ENCODE measurements at regions not wholly inside any gene's neighbourhood (a gene's known extent, or its start where the extent isn't known, plus 50 kb on each side); places are given as distances from the start of the nearest gene placed in this dataset.

- Histone ChIP-seq H3K4me3 (no peak overlapping the region), H3K36me3 (ENCODE audit: insufficient read depth in 1 of 2, low read depth in 1 of 2) (no peaks in the 10 kb centered on the region), H3K27me3 (ENCODE audit: insufficient read depth in 3 of 3, low read length in 2 of 3) (no peaks in the 10 kb centered on the region), H3K27ac (no peak overlapping the region), H3K9me3 (no peaks in the 10 kb centered on the region), H3K4me1 (no peaks in the 10 kb centered on the region)
- WGBS, 3 donors = 72 to 75% (median 75%) methylated on average over 7 of the region's 7 CpGs
- TF ChIP-seq CTCF (IDR thresholded peaks at IDR 0.05) = no peak
- no peak for ATAC-seq
- no peak for DNase-seq
- intact Hi-C loops (cut with DNase I) = no loop called here
Measured at GRCh38 chr2:215777465-215778044, 235.8 kb downstream of the MREG start.

GRCh38 chr2:215775106-215775505 lies 238.2 kb downstream of the MREG start:
- 60 to 69% (median 62%) methylated on average over 4 of the region's 4 CpGs for WGBS, 3 donors
- H3K36me3 ChIP-seq (ENCODE audit: insufficient read depth in 1 of 2, low read depth in 1 of 2) = no peaks in the 10 kb centered on the region
- H3K4me3 ChIP-seq = no peak overlapping the region
- no peak for TF ChIP-seq CTCF (IDR thresholded peaks at IDR 0.05)
- H3K9me3 ChIP-seq = no peaks in the 10 kb centered on the region
- no peak for DNase-seq
- ATAC-seq = no peak
- H3K4me1 ChIP-seq = no peaks in the 10 kb centered on the region
- no peaks in the 10 kb centered on the region for H3K27me3 ChIP-seq (ENCODE audit: insufficient read depth in 3 of 3, low read length in 2 of 3)
- intact Hi-C loops (cut with DNase I) = no loop called here
- no peak overlapping the region for H3K27ac ChIP-seq

DNA sequence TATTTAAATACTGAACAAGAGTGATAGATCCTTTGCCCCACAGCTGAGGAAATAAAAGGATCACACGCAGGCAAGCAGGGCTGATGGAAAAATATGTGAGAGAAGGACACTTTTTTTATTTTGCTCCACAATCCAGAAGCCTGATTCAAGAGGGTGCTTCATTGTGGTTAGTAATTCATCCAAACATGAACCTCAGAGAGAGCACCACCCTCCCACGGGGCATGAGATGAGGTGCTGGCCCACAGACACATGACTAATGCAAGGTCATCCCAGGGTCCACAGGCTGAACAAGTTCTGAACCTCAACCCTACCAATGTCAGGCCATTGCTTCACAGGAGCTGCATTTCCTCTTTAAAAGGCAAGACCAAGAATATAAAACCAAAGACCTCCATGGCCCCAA lies 239.6 kb downstream of the MREG start:
- Histone ChIP-seq H3K36me3 (ENCODE audit: insufficient read depth in 1 of 2, low read depth in 1 of 2) (no peaks in the 10 kb centered on the region), H3K9me3 (no peaks in the 10 kb centered on the region), H3K4me1 (no peaks in the 10 kb centered on the region), H3K27ac (no peak overlapping the region), H3K27me3 (ENCODE audit: insufficient read depth in 3 of 3, low read length in 2 of 3) (no peaks in the 10 kb centered on the region), H3K4me3 (no peak overlapping the region)
- DNase-seq (peak in 1 of 2 donors; percentile 38), ATAC-seq (peak in 2 of 4 donors; percentile 51 to 58)
- WGBS, 3 donors = 55 to 72% (median 70%) methylated on average over 2 of the region's 2 CpGs
- intact Hi-C loops (cut with DNase I) = no loop called here
- no peak for TF ChIP-seq CTCF (IDR thresholded peaks at IDR 0.05)

DNA sequence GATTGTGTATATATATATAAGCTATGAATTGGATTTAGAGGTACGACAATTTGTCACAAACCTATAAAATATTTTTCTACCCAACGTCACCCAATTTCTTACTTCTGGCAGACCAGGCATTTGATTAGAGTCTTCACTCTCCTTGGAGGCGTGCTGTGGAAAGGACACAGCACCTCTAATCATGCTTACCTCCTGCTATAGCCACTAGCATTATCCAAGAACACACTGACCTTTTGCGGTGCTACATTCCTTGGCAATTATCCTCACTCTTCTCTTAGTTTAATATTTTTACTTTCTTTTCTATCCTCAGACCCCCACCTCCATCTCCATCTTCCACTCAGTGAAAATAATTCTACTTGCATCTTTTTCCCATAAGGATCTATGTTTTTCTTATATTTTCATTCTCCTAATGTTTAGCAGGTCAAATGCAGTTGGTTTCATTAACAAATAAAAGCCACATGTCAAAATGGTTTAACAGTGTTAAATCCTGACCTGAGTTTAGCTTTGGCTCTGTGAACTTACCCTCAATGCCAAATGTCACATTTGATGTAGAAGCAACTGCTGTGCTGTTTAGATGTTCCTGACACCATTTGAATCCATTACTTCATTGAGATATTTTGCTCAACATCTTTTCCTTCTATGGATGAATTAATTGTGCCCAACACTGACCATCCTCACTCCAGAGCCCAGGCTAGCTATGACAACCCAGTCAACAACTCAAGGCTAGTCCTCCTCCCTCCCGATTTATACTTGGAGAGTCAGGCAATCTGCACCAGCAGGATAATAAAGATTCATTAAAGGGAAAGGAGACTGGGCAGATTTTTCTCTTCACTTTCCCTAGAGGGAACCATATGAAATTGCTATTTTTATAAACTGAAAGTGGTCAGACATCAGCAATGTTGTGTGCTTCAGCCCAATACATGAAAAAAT lies 240.5 kb downstream of the MREG start:
- intact Hi-C loops (cut with DNase I) = no loop called here
- Histone ChIP-seq H3K27ac (no peak overlapping the region), H3K4me1 (no peaks in the 10 kb centered on the region), H3K4me3 (no peak overlapping the region), H3K9me3 (no peaks in the 10 kb centered on the region), H3K36me3 (ENCODE audit: insufficient read depth in 1 of 2, low read depth in 1 of 2) (no peaks in the 10 kb centered on the region), H3K27me3 (ENCODE audit: insufficient read depth in 3 of 3, low read length in 2 of 3) (no peaks in the 10 kb centered on the region)
- 64 to 73% (median 68%) methylated on average over 5 of the region's 5 CpGs for WGBS, 3 donors
- DNase-seq = no peak
- TF ChIP-seq CTCF (IDR thresholded peaks at IDR 0.05) = no peak
- ATAC-seq = no peak

Data from psoas muscle (tissue), 7 donors.